ENCODE measurements at regions not wholly inside any gene's neighbourhood (a gene's known extent, or its start where the extent isn't known, plus 50 kb on each side); places are given as distances from the start of the nearest gene placed in this dataset.

GRCh38 chr4:72809208-72809607 is 240.2 kb upstream of the ADAMTS3 start (continued):
- TF ChIP-seq REST (IDR thresholded peaks at IDR 0.05) (no peak), FOXA2 (IDR thresholded peaks at IDR 0.05) (no peak), HNF4G (IDR thresholded peaks at IDR 0.05) (no peak), NR2F2 (IDR thresholded peaks at IDR 0.05) (no peak)

GRCh38 chr4:72805284-72805683 is 236.3 kb upstream of the ADAMTS3 start:
- H3K36me3 ChIP-seq (ENCODE audit: control insufficient read depth in 4 of 4, insufficient read depth in 3 of 4, low read depth in 1 of 4, low read length in 3 of 4): no peaks in the 10 kb centered on the region

More at GRCh38 chr4:72805284-72805683, 236.3 kb upstream of the ADAMTS3 start:
- DNase-seq (ENCODE audit: low spot score): no peak
- H3K4me3 ChIP-seq (ENCODE audit: low read depth in 1 of 3, low read length in 3 of 3): no peak overlapping the region
- H3K9ac ChIP-seq (ENCODE audit: low read depth in 1 of 2, low read length in 2 of 2): no peak overlapping the region
- WGBS: 55% methylated on average over 2 of the region's 2 CpGs
- no peaks in the 10 kb centered on the region for H3K9me3 ChIP-seq (ENCODE audit: control insufficient read depth in 4 of 4, low read length in 3 of 4)
- H3K27ac ChIP-seq (ENCODE audit: low read depth in 1 of 2, low read length in 2 of 2): no peak overlapping the region
- no peaks in the 10 kb centered on the region for H3K4me1 ChIP-seq (ENCODE audit: control insufficient read depth in 4 of 4, insufficient read depth in 4 of 4, low read length in 3 of 4)
- no peak for TF ChIP-seq HNF4A (conservative IDR thresholded peaks at IDR 0.05)
- TF ChIP-seq SP1 (IDR thresholded peaks at IDR 0.05): no peak
- TF ChIP-seq GABPA (IDR thresholded peaks at IDR 0.05 in 1 of 2, conservative IDR thresholded peaks at IDR 0.05 in 1 of 2): no peak
- no peak for TF ChIP-seq JUND (IDR thresholded peaks at IDR 0.05)
- no peak for TF ChIP-seq HNF4G (IDR thresholded peaks at IDR 0.05)
- TF ChIP-seq FOXA2 (IDR thresholded peaks at IDR 0.05): no peak
- no peak for TF ChIP-seq FOXA1 (IDR thresholded peaks at IDR 0.05)
- TF ChIP-seq REST (IDR thresholded peaks at IDR 0.05): no peak
- no peak for TF ChIP-seq ATF3 (IDR thresholded peaks at IDR 0.05)
- TF ChIP-seq RXRA (IDR thresholded peaks at IDR 0.05): no peak
- TF ChIP-seq ZBTB33 (IDR thresholded peaks at IDR 0.05): no peak
- TF ChIP-seq RAD21 (IDR thresholded peaks at IDR 0.05): no peak
- TF ChIP-seq MAX (IDR thresholded peaks at IDR 0.05): no peak
- no peak for TF ChIP-seq TAF1 (conservative IDR thresholded peaks at IDR 0.05)
- no peak for TF ChIP-seq EGR1 (IDR thresholded peaks at IDR 0.05; ENCODE audit: low read depth in 2 of 2)
- H3K27me3 ChIP-seq (ENCODE audit: control insufficient read depth in 4 of 4, insufficient read depth in 4 of 4, low read length in 3 of 4): no peaks in the 10 kb centered on the region
